Ectodermal cell (in vitro differentiated cells): ENCODE measurements at regions not wholly inside any gene's neighbourhood (a gene's known extent, or its start where the extent isn't known, plus 50 kb on each side); places are given as distances from the start of the nearest gene placed in this dataset.

Experiments
- H3K27ac ChIP-seq: 2 replicates; pipeline ENCODE4 v1.7.0; 2013; ENCODE audit warnings: mild to moderate bottlenecking, low read depth, low read length; ENCODE audit not compliant: insufficient read depth, poor library complexity, severe bottlenecking
- H3K27me3 ChIP-seq: 2 replicates; pipeline ENCODE4 v1.7.0; 2013; ENCODE audit warnings: mild to moderate bottlenecking, low read length; ENCODE audit not compliant: insufficient read depth, control insufficient read depth, poor library complexity, severe bottlenecking
- H3K36me3 ChIP-seq: one replicate; pipeline ENCODE4 v1.7.0; 2013; ENCODE audit warnings: low read length; ENCODE audit not compliant: control insufficient read depth, insufficient read depth
- H3K4me1 ChIP-seq: one replicate; pipeline ENCODE4 v1.7.0; 2013; ENCODE audit warnings: low read length; ENCODE audit not compliant: control insufficient read depth, insufficient read depth
- H3K4me3 ChIP-seq: 2 replicates; pipeline ENCODE4 v1.7.0; 2013; ENCODE audit warnings: low read depth, low read length, control low read depth; ENCODE audit not compliant: insufficient read depth
- H3K9me3 ChIP-seq: 2 replicates; pipeline ENCODE4 v1.7.0; 2013; ENCODE audit warnings: mild to moderate bottlenecking, low read length, moderate library complexity; ENCODE audit not compliant: control insufficient read depth
- WGBS, 2 experiments: methylation state at CpG; one replicate each; pipeline ENCODE4 v1.1.7; 2013; ENCODE audit warnings: missing lambda C conversion rate in 2 of 2; 5-methylcytosine and 5-hydroxymethylcytosine counted together

DNA sequence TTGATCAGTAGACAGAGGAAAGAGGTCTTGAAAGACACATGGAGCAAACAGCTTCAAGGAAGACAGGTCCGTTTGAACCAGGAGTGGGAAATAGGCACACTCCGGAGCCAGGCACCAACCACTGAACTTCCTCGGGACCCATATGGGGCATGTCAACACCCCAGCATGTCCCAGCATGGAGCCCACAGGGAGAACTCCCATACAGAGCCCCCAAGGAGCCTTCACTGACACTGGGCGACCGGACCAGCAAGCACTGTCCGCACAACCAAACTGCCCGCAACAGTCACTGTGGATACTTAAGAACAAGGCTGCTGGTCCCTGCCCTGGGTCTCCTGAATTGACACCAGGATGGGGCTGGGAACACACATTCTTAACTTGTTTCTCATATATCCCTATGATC, 286.2 kb upstream of the SALL3 start:
- Histone ChIP-seq H3K36me3 (no peaks in the 10 kb centered on the region), H3K4me3 (no peak overlapping the region), H3K9me3 (no peaks in the 10 kb centered on the region), H3K27ac (no peak overlapping the region), H3K4me1 (no peaks in the 10 kb centered on the region), H3K27me3 (no peaks in the 10 kb centered on the region)
- WGBS, 2 experiments = 94 to 95% methylated on average over 7 of the region's 7 CpGs

DNA sequence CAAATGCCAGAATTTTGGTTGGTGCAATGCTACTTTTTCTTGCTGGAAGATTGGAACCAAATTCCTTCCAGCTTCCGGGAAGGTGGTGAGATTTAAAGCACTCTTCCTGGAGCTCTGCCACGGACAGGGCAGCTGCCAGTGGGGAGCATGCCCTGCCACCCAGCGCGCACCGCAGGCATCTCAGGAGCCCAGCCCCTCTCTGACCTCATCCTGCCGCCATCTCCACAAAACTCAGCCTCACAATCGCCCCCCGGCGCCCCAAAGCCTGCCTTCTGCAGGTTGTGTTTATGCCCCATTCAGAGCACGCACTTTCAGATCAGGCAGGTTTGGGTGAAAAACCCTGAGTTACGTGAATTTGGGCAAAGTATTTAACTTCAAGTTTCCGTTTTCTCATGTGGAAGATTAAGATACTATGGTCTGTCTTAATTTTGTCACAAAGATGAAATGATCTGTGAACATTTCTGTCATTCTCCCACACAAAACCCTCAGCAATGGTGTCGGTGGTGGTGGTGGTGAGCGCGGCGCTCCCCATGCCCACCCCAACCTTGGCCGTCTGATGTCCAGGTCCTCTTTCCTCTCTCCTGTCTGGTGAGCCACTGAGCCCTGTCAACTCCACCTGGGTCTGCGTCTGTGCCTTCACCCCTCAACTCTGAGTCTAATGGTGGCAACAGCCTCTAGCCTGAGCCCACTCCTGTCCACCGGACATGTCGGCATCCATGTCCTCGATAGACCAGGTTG, 282.8 kb upstream of the SALL3 start:
- Histone ChIP-seq H3K27me3 (no peaks in the 10 kb centered on the region), H3K27ac (no peak overlapping the region), H3K9me3 (no peaks in the 10 kb centered on the region), H3K36me3 (no peaks in the 10 kb centered on the region), H3K4me3 (no peak overlapping the region), H3K4me1 (no peaks in the 10 kb centered on the region)
- 89 to 92% methylated on average over 21 of the region's 21 CpGs for WGBS, 2 experiments

DNA sequence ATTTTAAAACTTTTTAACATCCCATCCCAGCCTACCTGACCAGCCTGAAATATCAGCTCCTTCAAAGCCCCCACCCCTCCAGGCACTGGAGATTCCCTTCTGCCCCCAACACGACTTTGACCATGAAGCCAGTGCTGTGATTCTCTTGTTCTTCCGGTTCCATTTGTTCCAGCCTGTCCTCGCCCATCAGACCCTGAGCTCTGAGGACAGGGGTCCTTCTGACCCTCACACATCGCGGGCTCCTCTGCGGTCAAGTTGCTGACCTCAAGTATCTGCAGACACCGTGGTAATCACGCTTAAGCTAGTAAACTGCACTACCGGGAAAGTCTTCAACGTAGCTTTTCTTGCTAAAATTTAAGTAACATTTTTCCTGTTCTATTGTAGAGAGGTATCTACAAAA, 282.2 kb upstream of the SALL3 start:
- Histone ChIP-seq H3K4me3 (no peak overlapping the region), H3K4me1 (no peaks in the 10 kb centered on the region), H3K27me3 (no peaks in the 10 kb centered on the region), H3K36me3 (no peaks in the 10 kb centered on the region), H3K27ac (no peak overlapping the region), H3K9me3 (no peaks in the 10 kb centered on the region)
- WGBS, 2 experiments = 91 to 95% methylated on average over 10 of the region's 10 CpGs

DNA sequence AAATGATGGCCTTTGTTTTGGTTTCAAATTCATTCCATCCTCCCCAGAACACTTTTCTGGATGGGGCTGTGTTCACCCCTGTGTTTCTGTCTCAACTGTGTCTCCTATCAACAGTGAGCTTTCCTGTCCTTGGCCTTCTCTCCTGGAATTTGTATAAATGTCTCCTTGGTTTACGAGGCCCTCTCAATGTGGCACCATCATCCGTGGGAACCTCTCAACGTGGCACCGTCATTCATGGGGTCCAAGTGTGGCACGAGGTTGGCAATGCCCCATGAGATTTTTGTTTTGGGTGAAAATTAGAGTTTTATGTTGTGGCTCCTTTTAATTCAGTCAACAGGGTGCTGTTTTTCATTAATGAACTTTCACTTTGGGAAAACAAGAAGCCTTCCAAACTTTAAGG, 280.7 kb upstream of the SALL3 start:
- Histone ChIP-seq H3K9me3 (no peaks in the 10 kb centered on the region), H3K36me3 (no peaks in the 10 kb centered on the region), H3K4me3 (no peak overlapping the region), H3K27me3 (no peaks in the 10 kb centered on the region), H3K27ac (no peak overlapping the region), H3K4me1 (no peaks in the 10 kb centered on the region)
- 95 to 96% methylated on average over 5 of the region's 5 CpGs for WGBS, 2 experiments

DNA sequence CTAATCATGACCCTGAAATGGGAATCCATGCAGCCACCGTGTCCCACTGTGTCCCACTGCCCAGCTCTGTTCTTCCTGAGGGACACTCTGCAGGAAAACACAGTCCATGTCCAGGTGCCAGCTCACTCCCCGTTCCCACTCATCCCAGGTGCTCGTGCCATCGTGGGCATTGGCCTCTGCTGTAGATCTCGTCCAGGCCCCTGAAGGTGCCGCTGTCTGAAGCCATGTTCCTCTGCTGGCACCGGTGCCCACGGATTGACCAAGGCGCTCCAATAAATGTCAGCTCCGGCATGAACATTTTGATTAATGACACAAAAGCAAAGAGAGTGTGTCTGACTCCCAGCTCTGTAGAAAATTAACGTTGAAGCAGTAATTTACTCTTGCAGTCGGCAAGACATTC, 280.1 kb upstream of the SALL3 start:
- H3K4me1 ChIP-seq = no peaks in the 10 kb centered on the region
- no peak overlapping the region for H3K4me3 ChIP-seq
- no peak overlapping the region for H3K27ac ChIP-seq
- H3K9me3 ChIP-seq = no peaks in the 10 kb centered on the region
- 94% methylated on average over 12 of the region's 12 CpGs for WGBS, 2 experiments
- H3K27me3 ChIP-seq = no peaks in the 10 kb centered on the region
- H3K36me3 ChIP-seq = no peaks in the 10 kb centered on the region

DNA sequence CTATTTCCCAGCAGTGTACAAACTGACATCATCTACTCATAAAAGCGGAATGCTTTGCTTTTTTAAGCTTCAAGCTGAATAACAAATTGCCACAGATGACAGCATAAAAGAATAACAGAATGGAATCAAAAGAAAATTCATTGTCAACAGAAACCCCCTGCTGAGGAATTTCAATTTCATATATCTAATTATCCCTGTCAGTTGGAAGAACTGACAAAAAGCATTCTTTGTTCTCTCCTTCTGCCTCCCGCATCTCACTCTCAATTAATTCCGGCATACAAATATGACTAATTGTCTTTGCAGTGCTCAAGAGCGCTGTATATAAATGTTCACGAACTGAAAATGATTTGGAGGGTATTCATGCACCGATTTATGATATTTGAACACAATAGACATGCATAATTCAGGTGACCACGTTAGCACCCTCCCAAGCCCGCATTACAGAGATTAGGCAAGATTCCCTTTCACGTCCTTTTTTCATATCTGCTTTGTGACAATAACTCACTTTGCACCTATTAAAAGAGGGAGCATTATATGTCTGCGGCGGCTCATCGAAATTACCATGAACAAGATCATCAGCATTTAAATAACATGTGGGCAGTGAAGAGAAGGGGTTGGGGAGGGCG, 277.7 kb upstream of the SALL3 start:
- Histone ChIP-seq H3K36me3 (no peaks in the 10 kb centered on the region), H3K27me3 (no peaks in the 10 kb centered on the region), H3K9me3 (no peaks in the 10 kb centered on the region), H3K27ac (no peak overlapping the region), H3K4me3 (no peak overlapping the region), H3K4me1 (no peaks in the 10 kb centered on the region)
- WGBS, 2 experiments = 70 to 73% methylated on average over 13 of the region's 13 CpGs

DNA sequence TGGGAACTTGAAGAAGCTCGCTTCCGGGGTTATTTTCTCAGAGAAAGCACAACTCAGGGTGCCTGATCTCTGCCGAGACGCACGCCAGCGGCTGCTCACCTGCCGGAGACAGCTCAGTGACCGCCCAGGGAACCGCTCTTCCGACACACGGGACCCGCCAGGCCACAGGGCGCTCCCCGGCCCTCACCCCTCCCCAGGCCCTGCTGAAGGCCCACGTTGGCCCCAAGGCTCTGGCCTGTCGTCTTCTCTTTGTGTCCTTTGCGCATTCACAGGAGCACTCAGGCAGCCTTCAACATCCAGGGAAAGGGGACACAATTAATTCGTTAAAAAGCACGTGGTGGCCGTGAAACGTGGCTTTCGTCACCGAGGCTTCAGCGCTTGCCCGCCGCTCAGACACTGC, 276.3 kb upstream of the SALL3 start:
- Histone ChIP-seq H3K4me1 (no peaks in the 10 kb centered on the region), H3K36me3 (no peaks in the 10 kb centered on the region), H3K27ac (no peak overlapping the region), H3K9me3 (no peaks in the 10 kb centered on the region), H3K27me3 (no peaks in the 10 kb centered on the region), H3K4me3 (no peak overlapping the region)
- WGBS, 2 experiments = 90 to 91% methylated on average over 26 of the region's 26 CpGs

DNA sequence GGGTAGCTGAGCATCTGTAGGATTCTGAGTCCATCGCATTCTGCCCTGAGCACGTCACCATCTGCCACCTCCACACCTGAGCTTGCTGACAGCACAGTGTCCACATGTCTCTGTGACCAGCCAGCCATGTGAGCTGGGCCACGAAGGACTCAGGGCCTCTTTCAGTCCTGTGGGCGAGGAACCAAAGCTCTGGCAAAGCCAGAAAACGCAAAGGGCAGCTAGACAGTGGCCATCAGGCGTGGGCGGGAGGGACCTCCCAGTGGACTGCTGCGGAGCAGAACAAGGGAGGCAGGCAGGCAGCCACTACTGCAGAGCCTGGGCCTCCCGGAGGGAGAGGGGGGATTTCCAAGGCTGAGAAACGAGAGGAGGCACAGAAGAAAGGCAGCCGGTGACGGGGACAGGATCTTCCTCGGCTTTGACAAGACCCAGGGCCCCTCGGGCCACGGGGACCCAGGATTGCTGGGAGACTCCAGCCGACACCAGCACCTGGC, 274.6 kb upstream of the SALL3 start:
- 81 to 84% methylated on average over 16 of the region's 16 CpGs for WGBS, 2 experiments

DNA sequence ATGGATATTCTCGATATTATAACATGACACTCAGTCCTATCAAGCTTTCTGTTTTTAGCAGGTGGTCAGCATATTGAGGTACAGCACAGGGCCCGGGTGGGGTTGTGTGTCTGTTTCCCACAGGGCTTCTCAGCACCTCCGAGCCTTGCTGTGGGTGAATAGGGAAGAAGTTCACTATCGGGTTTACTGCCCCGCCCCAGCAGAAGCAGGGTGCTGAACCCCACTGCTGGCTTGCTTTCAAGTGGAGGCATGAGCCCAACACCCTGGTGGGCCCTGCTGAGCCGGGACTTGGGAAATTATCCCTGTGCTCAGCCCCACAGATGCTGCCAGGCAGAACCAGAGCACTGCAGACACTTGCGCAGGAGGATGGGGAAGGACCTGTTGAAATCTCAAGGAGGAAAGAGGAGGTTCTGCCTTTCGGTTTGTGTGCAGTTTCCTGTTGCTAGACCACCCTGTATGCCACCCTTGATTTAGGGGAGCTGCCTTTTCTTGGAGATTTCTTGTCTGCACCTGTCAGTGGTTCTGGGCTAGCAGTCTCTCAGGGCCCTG, 270.3 kb upstream of the SALL3 start:
- Histone ChIP-seq H3K4me1 (no peaks in the 10 kb centered on the region), H3K4me3 (no peak overlapping the region), H3K27ac (no peak overlapping the region), H3K36me3 (no peaks in the 10 kb centered on the region), H3K9me3 (no peaks in the 10 kb centered on the region), H3K27me3 (no peaks in the 10 kb centered on the region)
- WGBS, 2 experiments = 93 to 94% methylated on average over 8 of the region's 8 CpGs

More for the DNA sequence above, 274.6 kb upstream of the SALL3 start:
- H3K4me1 ChIP-seq = no peaks in the 10 kb centered on the region
- H3K4me3 ChIP-seq = no peak overlapping the region
- H3K27me3 ChIP-seq = no peaks in the 10 kb centered on the region
- H3K36me3 ChIP-seq = no peaks in the 10 kb centered on the region
- H3K9me3 ChIP-seq = no peaks in the 10 kb centered on the region
- no peak overlapping the region for H3K27ac ChIP-seq

DNA sequence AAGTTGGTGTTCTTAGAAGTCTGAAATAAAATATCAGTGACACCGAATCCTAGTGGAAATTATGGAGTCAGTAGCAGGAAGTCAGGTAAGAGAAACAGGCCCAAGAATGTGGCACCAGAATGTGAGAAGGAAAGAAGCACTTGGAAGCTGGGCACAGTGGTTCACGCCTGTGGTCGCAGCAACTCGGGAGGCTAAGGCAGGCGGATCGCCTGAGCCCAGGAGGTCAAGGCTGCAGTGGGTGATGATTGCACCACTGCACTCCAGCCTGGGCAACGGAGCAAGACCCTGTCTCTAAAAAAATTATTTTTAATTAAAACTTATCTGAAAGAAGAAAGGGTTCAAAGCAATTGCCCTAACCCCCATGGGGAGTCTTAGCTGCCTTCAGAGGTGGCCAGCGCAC, 268.3 kb upstream of the SALL3 start:
- H3K4me3 ChIP-seq = no peak overlapping the region
- H3K27ac ChIP-seq = no peak overlapping the region
- H3K9me3 ChIP-seq = no peaks in the 10 kb centered on the region
- H3K27me3 ChIP-seq = no peaks in the 10 kb centered on the region
- WGBS, 2 experiments = 87 to 93% methylated on average over 8 of the region's 8 CpGs
- H3K4me1 ChIP-seq = no peaks in the 10 kb centered on the region
- H3K36me3 ChIP-seq = no peaks in the 10 kb centered on the region
